ENCODE measurements at regions not wholly inside any gene's neighbourhood (a gene's known extent, or its start where the extent isn't known, plus 50 kb on each side); places are given as distances from the start of the nearest gene placed in this dataset.
A peak's percentile ranks its signal among the peaks of the same experiment; 100 is the strongest.

GRCh38 chr4:129498626-129499025 is 402.7 kb downstream of the C4orf33 start:
- Histone ChIP-seq H3K4me2 (ENCODE audit: low read length) (no peak overlapping the region), H3K9ac (ENCODE audit: low read length) (no peak overlapping the region), H3K4me3 (ENCODE audit: low read length) (no peak overlapping the region), H3K27ac (ENCODE audit: low read length) (no peak overlapping the region), H3K4me1 (ENCODE audit: low read length) (no peaks in the 10 kb centered on the region), H3K79me2 (ENCODE audit: low read length) (no peaks in the 10 kb centered on the region), H3K27me3 (ENCODE audit: low read depth, low read length) (no peaks in the 10 kb centered on the region), H3K9me3 (ENCODE audit: insufficient read depth, low read length) (no peaks in the 10 kb centered on the region), H4K20me1 (ENCODE audit: insufficient read depth, low read length) (no peaks in the 10 kb centered on the region), H3K36me3 (replicated peaks; ENCODE audit: low read depth, low read length) (no peaks in the 10 kb centered on the region), H2AFZ (ENCODE audit: low read depth, low read length) (no peak overlapping the region)
- TF ChIP-seq CTCF (IDR thresholded peaks at IDR 0.05; ENCODE audit: low read depth, low read length) (no peak), EZH2phosphoT487 (IDR thresholded peaks at IDR 0.05; ENCODE audit: low read depth) (no peak)

- Histone ChIP-seq H4K20me1 (ENCODE audit: insufficient read depth, low read length) (no peaks in the 10 kb centered on the region), H3K36me3 (replicated peaks; ENCODE audit: low read depth, low read length) (no peaks in the 10 kb centered on the region), H3K9me3 (ENCODE audit: insufficient read depth, low read length) (no peaks in the 10 kb centered on the region), H3K27me3 (ENCODE audit: low read depth, low read length) (no peaks in the 10 kb centered on the region), H3K4me3 (ENCODE audit: low read length) (no peak overlapping the region), H3K4me1 (ENCODE audit: low read length) (no peaks in the 10 kb centered on the region), H2AFZ (ENCODE audit: low read depth, low read length) (no peak overlapping the region), H3K79me2 (ENCODE audit: low read length) (no peaks in the 10 kb centered on the region), H3K9ac (ENCODE audit: low read length) (no peak overlapping the region), H3K27ac (ENCODE audit: low read length) (no peak overlapping the region), H3K4me2 (ENCODE audit: low read length) (no peak overlapping the region)
- no peak for TF ChIP-seq CTCF (IDR thresholded peaks at IDR 0.05; ENCODE audit: low read depth, low read length)
- no peak for TF ChIP-seq EZH2phosphoT487 (IDR thresholded peaks at IDR 0.05; ENCODE audit: low read depth)
Measured at GRCh38 chr4:129514852-129515251, 418.9 kb downstream of the C4orf33 start.

- TF ChIP-seq CTCF (IDR thresholded peaks at IDR 0.05; ENCODE audit: low read depth, low read length) (no peak), EZH2phosphoT487 (IDR thresholded peaks at IDR 0.05; ENCODE audit: low read depth) (no peak)
- H3K9ac ChIP-seq (ENCODE audit: low read length), result no peak overlapping the region
- H3K79me2 ChIP-seq (ENCODE audit: low read length), result no peaks in the 10 kb centered on the region
- no peaks in the 10 kb centered on the region for H3K9me3 ChIP-seq (ENCODE audit: insufficient read depth, low read length)
- no peak overlapping the region; the same call in 1 of the 2 replicates for H2AFZ ChIP-seq (ENCODE audit: low read depth, low read length)
- no peaks in the 10 kb centered on the region for H3K27me3 ChIP-seq (ENCODE audit: low read depth, low read length)
- H4K20me1 ChIP-seq (ENCODE audit: insufficient read depth, low read length), result no peaks in the 10 kb centered on the region
- H3K4me2 ChIP-seq (ENCODE audit: low read length), result no peak overlapping the region
- no peak overlapping the region for H3K4me3 ChIP-seq (ENCODE audit: low read length)
- H3K4me1 ChIP-seq (ENCODE audit: low read length), result no peaks in the 10 kb centered on the region
- H3K27ac ChIP-seq (ENCODE audit: low read length), result no peak overlapping the region
- H3K36me3 ChIP-seq (replicated peaks; ENCODE audit: low read depth, low read length), result no peaks in the 10 kb centered on the region
Measured at GRCh38 chr4:129515356-129515755, 419.4 kb downstream of the C4orf33 start.

GRCh38 chr4:129526812-129527211 is 430.9 kb downstream of the C4orf33 start:
- peak; percentile 68 for TF ChIP-seq CTCF (IDR thresholded peaks at IDR 0.05; ENCODE audit: low read depth, low read length)
- TF ChIP-seq EZH2phosphoT487 (IDR thresholded peaks at IDR 0.05; ENCODE audit: low read depth), result no peak
- H3K9me3 ChIP-seq (ENCODE audit: insufficient read depth, low read length), result no peaks in the 10 kb centered on the region
- H3K9ac ChIP-seq (ENCODE audit: low read length), result no peak overlapping the region
- no peak overlapping the region for H2AFZ ChIP-seq (ENCODE audit: low read depth, low read length)
- H3K4me1 ChIP-seq (ENCODE audit: low read length), result peaks cover under 1% of the 10 kb centered on the region; the same call in 1 of the 2 replicates
- H3K4me3 ChIP-seq (ENCODE audit: low read length), result no peak overlapping the region
- H4K20me1 ChIP-seq (ENCODE audit: insufficient read depth, low read length), result no peaks in the 10 kb centered on the region
- H3K4me2 ChIP-seq (ENCODE audit: low read length), result no peak overlapping the region
- H3K27ac ChIP-seq (ENCODE audit: low read length), result no peak overlapping the region
- H3K79me2 ChIP-seq (ENCODE audit: low read length), result no peaks in the 10 kb centered on the region
- H3K36me3 ChIP-seq (replicated peaks; ENCODE audit: low read depth, low read length), result no peaks in the 10 kb centered on the region
- H3K27me3 ChIP-seq (ENCODE audit: low read depth, low read length), result peaks cover 27% of the 10 kb centered on the region

Measured in OCI-LY3 (cell line).